ENCODE measurements at regions not wholly inside any gene's neighbourhood (a gene's known extent, or its start where the extent isn't known, plus 50 kb on each side); places are given as distances from the start of the nearest gene placed in this dataset.

- peaks cover 0 to 2% of the 10 kb centered on the region in 2 experiments for H3K36me3 ChIP-seq (ENCODE audit: control insufficient read depth in 1 of 2, insufficient read depth in 2 of 2, low read length in 2 of 2)
- H4K12ac ChIP-seq (ENCODE audit: low read depth, low read length) = no peak overlapping the region
- H3K9ac ChIP-seq (ENCODE audit: low read length) = no peak overlapping the region
- H2BK120ac ChIP-seq (ENCODE audit: insufficient read depth, low read length, poor library complexity) = no peak overlapping the region
- no peak overlapping the region for H2AFZ ChIP-seq (ENCODE audit: insufficient read depth, low read length, poor library complexity)
- no CpG with 5 or more reads among the region's 3 CpGs for WGBS (ENCODE audit: extremely low coverage, insufficient coverage, insufficient read length)
- H2BK12ac ChIP-seq (ENCODE audit: low read length) = no peak overlapping the region
- H3K18ac ChIP-seq (ENCODE audit: low read length) = no peak overlapping the region
- no peak for DNase-seq
- no peak overlapping the region for H4K8ac ChIP-seq (ENCODE audit: low read depth, low read length)
- no peak overlapping the region for H3K14ac ChIP-seq (ENCODE audit: low read length)
- H3K4me1 ChIP-seq (ENCODE audit: control insufficient read depth in 1 of 2, insufficient read depth in 2 of 2, low read length in 2 of 2) = no peaks in the 10 kb centered on the region
- no peak overlapping the region for H3K27ac ChIP-seq (ENCODE audit: low read depth, low read length)
- H3K9me3 ChIP-seq (ENCODE audit: insufficient read depth, low read depth, low read length) = no peaks in the 10 kb centered on the region
- H3K23ac ChIP-seq (ENCODE audit: low read length) = no peak overlapping the region
- H4K91ac ChIP-seq (ENCODE audit: low read depth, low read length) = no peak overlapping the region
- no peak overlapping the region for H3K4ac ChIP-seq (ENCODE audit: low read depth, low read length)
- no peaks in the 10 kb centered on the region for H3K79me2 ChIP-seq (ENCODE audit: control insufficient read depth, insufficient read depth, low read length, poor library complexity)
- H3K4me2 ChIP-seq (ENCODE audit: low read length) = no peak overlapping the region
- no peaks in the 10 kb centered on the region for H3K27me3 ChIP-seq (ENCODE audit: insufficient read depth, low read length)
- H2AK5ac ChIP-seq (ENCODE audit: low read length) = no peak overlapping the region
- H3K79me1 ChIP-seq (ENCODE audit: low read length) = peaks cover 2% of the 10 kb centered on the region
- no peak overlapping the region for H3K4me3 ChIP-seq (ENCODE audit: low read depth, low read length)
- no peak overlapping the region for H2BK5ac ChIP-seq (ENCODE audit: low read depth, low read length, poor library complexity)
Observed at GRCh38 chr2:63658176-63658968, 69.6 kb downstream of the MDH1 start.

GRCh38 chr2:63660060-63660459 lies 71.3 kb downstream of the MDH1 start:
- no peak overlapping the region for H2BK5ac ChIP-seq (ENCODE audit: low read depth, low read length, poor library complexity)
- no peak overlapping the region for H3K27ac ChIP-seq (ENCODE audit: low read depth, low read length)
- H3K14ac ChIP-seq (ENCODE audit: low read length) = no peak overlapping the region
- peaks cover 2% of the 10 kb centered on the region for H3K79me1 ChIP-seq (ENCODE audit: low read length)
- no peak overlapping the region for H3K18ac ChIP-seq (ENCODE audit: low read length)
- no peak for DNase-seq
- H3K9me3 ChIP-seq (ENCODE audit: insufficient read depth, low read depth, low read length) = peaks cover 1% of the 10 kb centered on the region
- no peak overlapping the region for H3K4ac ChIP-seq (ENCODE audit: low read depth, low read length)
- no peaks in the 10 kb centered on the region for H3K36me3 ChIP-seq (ENCODE audit: control insufficient read depth in 1 of 2, insufficient read depth in 2 of 2, low read length in 2 of 2)
- H4K12ac ChIP-seq (ENCODE audit: low read depth, low read length) = no peak overlapping the region
- H3K79me2 ChIP-seq (ENCODE audit: control insufficient read depth, insufficient read depth, low read length, poor library complexity) = no peaks in the 10 kb centered on the region
- no peaks in the 10 kb centered on the region for H3K4me1 ChIP-seq (ENCODE audit: control insufficient read depth in 1 of 2, insufficient read depth in 2 of 2, low read length in 2 of 2)
- no peak overlapping the region for H2BK120ac ChIP-seq (ENCODE audit: insufficient read depth, low read length, poor library complexity)
- H4K8ac ChIP-seq (ENCODE audit: low read depth, low read length) = no peak overlapping the region
- no peak overlapping the region for H4K91ac ChIP-seq (ENCODE audit: low read depth, low read length)
- H3K4me2 ChIP-seq (ENCODE audit: low read length) = no peak overlapping the region
- H2AFZ ChIP-seq (ENCODE audit: insufficient read depth, low read length, poor library complexity) = no peak overlapping the region
- no peak overlapping the region for H3K9ac ChIP-seq (ENCODE audit: low read length)
- no peak overlapping the region for H2BK12ac ChIP-seq (ENCODE audit: low read length)
- H3K4me3 ChIP-seq (ENCODE audit: low read depth, low read length) = no peak overlapping the region
- H2AK5ac ChIP-seq (ENCODE audit: low read length) = no peak overlapping the region
- no peaks in the 10 kb centered on the region for H3K27me3 ChIP-seq (ENCODE audit: insufficient read depth, low read length)
- H3K23ac ChIP-seq (ENCODE audit: low read length) = no peak overlapping the region

- Histone ChIP-seq H3K79me1 (ENCODE audit: low read length) (peaks cover 2% of the 10 kb centered on the region), H2AK5ac (ENCODE audit: low read length) (no peak overlapping the region), H3K79me2 (ENCODE audit: control insufficient read depth, insufficient read depth, low read length, poor library complexity) (no peaks in the 10 kb centered on the region), H3K9ac (ENCODE audit: low read length) (no peak overlapping the region), H3K14ac (ENCODE audit: low read length) (no peak overlapping the region), H2BK120ac (ENCODE audit: insufficient read depth, low read length, poor library complexity) (no peak overlapping the region), H3K36me3 (ENCODE audit: control insufficient read depth in 1 of 2, insufficient read depth in 2 of 2, low read length in 2 of 2) (no peaks in the 10 kb centered on the region), H4K91ac (ENCODE audit: low read depth, low read length) (no peak overlapping the region), H4K8ac (ENCODE audit: low read depth, low read length) (no peak overlapping the region), H3K4ac (ENCODE audit: low read depth, low read length) (no peak overlapping the region), H3K4me1 (ENCODE audit: control insufficient read depth in 1 of 2, insufficient read depth in 2 of 2, low read length in 2 of 2) (no peaks in the 10 kb centered on the region), H4K12ac (ENCODE audit: low read depth, low read length) (no peak overlapping the region), H3K9me3 (ENCODE audit: insufficient read depth, low read depth, low read length) (peaks cover 1% of the 10 kb centered on the region), H3K4me2 (ENCODE audit: low read length) (no peak overlapping the region), H3K27ac (ENCODE audit: low read depth, low read length) (no peak overlapping the region), H3K23ac (ENCODE audit: low read length) (no peak overlapping the region), H3K18ac (ENCODE audit: low read length) (no peak overlapping the region), H3K27me3 (ENCODE audit: insufficient read depth, low read length) (no peaks in the 10 kb centered on the region), H3K4me3 (ENCODE audit: low read depth, low read length) (no peak overlapping the region), H2BK5ac (ENCODE audit: low read depth, low read length, poor library complexity) (no peak overlapping the region), H2BK12ac (ENCODE audit: low read length) (no peak overlapping the region), H2AFZ (ENCODE audit: insufficient read depth, low read length, poor library complexity) (no peak overlapping the region)
- no peak for DNase-seq
Observed at GRCh38 chr2:63661076-63661475, 72.3 kb downstream of the MDH1 start.

GRCh38 chr2:63662028-63662804 lies 73.5 kb downstream of the MDH1 start:
- Histone ChIP-seq H2AFZ (ENCODE audit: insufficient read depth, low read length, poor library complexity) (no peak overlapping the region), H3K36me3 (ENCODE audit: control insufficient read depth in 1 of 2, insufficient read depth in 2 of 2, low read length in 2 of 2) (no peaks in the 10 kb centered on the region), H3K27me3 (ENCODE audit: insufficient read depth, low read length) (no peaks in the 10 kb centered on the region), H3K4me3 (ENCODE audit: low read depth, low read length) (no peak overlapping the region), H3K9ac (ENCODE audit: low read length) (no peak overlapping the region), H4K8ac (ENCODE audit: low read depth, low read length) (no peak overlapping the region), H3K79me1 (ENCODE audit: low read length) (peaks cover 2% of the 10 kb centered on the region), H4K91ac (ENCODE audit: low read depth, low read length) (no peak overlapping the region), H2AK5ac (ENCODE audit: low read length) (no peak overlapping the region), H3K18ac (ENCODE audit: low read length) (no peak overlapping the region), H3K23ac (ENCODE audit: low read length) (no peak overlapping the region), H2BK5ac (ENCODE audit: low read depth, low read length, poor library complexity) (no peak overlapping the region), H3K4ac (ENCODE audit: low read depth, low read length) (no peak overlapping the region), H4K12ac (ENCODE audit: low read depth, low read length) (no peak overlapping the region), H3K27ac (ENCODE audit: low read depth, low read length) (peak overlapping the region; percentile 25), H3K14ac (ENCODE audit: low read length) (no peak overlapping the region), H3K4me2 (ENCODE audit: low read length) (no peak overlapping the region), H3K9me3 (ENCODE audit: insufficient read depth, low read depth, low read length) (peaks cover 1% of the 10 kb centered on the region), H3K4me1 (ENCODE audit: control insufficient read depth in 1 of 2, insufficient read depth in 2 of 2, low read length in 2 of 2) (no peaks in the 10 kb centered on the region), H3K79me2 (ENCODE audit: control insufficient read depth, insufficient read depth, low read length, poor library complexity) (no peaks in the 10 kb centered on the region), H2BK120ac (ENCODE audit: insufficient read depth, low read length, poor library complexity) (no peak overlapping the region), H2BK12ac (ENCODE audit: low read length) (no peak overlapping the region)
- WGBS (ENCODE audit: extremely low coverage, insufficient coverage, insufficient read length) = no CpG with 5 or more reads among the region's 3 CpGs
- peak; percentile 83 to 94 for DNase-seq

Measured in trophoblast cell (in vitro differentiated cells and primary cell).